ENCODE measurements at regions not wholly inside any gene's neighbourhood (a gene's known extent, or its start where the extent isn't known, plus 50 kb on each side); places are given as distances from the start of the nearest gene placed in this dataset.
"Not testable (repeated sequence)": the region's sequence is repeated elsewhere in the genome, so short reads cannot be mapped to it uniquely, and the experiment has no call there.

- no peak for DNase-seq (ENCODE audit: low read depth)
- H3K4me3 ChIP-seq (ENCODE audit: low read depth, low read length) = no peak overlapping the region
- TF ChIP-seq, protein P1, sequence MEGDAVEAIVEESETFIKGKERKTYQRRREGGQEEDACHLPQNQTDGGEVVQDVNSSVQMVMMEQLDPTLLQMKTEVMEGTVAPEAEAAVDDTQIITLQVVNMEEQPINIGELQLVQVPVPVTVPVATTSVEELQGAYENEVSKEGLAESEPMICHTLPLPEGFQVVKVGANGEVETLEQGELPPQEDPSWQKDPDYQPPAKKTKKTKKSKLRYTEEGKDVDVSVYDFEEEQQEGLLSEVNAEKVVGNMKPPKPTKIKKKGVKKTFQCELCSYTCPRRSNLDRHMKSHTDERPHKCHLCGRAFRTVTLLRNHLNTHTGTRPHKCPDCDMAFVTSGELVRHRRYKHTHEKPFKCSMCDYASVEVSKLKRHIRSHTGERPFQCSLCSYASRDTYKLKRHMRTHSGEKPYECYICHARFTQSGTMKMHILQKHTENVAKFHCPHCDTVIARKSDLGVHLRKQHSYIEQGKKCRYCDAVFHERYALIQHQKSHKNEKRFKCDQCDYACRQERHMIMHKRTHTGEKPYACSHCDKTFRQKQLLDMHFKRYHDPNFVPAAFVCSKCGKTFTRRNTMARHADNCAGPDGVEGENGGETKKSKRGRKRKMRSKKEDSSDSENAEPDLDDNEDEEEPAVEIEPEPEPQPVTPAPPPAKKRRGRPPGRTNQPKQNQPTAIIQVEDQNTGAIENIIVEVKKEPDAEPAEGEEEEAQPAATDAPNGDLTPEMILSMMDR (conservative IDR thresholded peaks at IDR 0.05; ENCODE audit: low read depth, low read length) = no peak
Observed at GRCh38 chr9:102483651-102484050, 511.5 kb upstream of the CYLC2 start.

GRCh38 chr9:102482776-102483175, 512.4 kb upstream of the CYLC2 start:
- DNase-seq (ENCODE audit: low read depth) = no peak
- TF ChIP-seq, protein P1 (conservative IDR thresholded peaks at IDR 0.05; ENCODE audit: low read depth, low read length) = no peak
- no peak overlapping the region for H3K4me3 ChIP-seq (ENCODE audit: low read depth, low read length)

- DNase-seq (ENCODE audit: low read depth) = no peak
- TF ChIP-seq, protein P1 (conservative IDR thresholded peaks at IDR 0.05; ENCODE audit: low read depth, low read length) = no peak
- H3K4me3 ChIP-seq (ENCODE audit: low read depth, low read length) = no peak overlapping the region
Observed at GRCh38 chr9:102479191-102479590, 515.9 kb upstream of the CYLC2 start.

GRCh38 chr9:102474357-102474756, 520.8 kb upstream of the CYLC2 start:
- TF ChIP-seq, protein P1 (conservative IDR thresholded peaks at IDR 0.05; ENCODE audit: low read depth, low read length) = no peak
- DNase-seq (ENCODE audit: low read depth) = no peak
- H3K4me3 ChIP-seq (ENCODE audit: low read depth, low read length) = no peak overlapping the region

DNA sequence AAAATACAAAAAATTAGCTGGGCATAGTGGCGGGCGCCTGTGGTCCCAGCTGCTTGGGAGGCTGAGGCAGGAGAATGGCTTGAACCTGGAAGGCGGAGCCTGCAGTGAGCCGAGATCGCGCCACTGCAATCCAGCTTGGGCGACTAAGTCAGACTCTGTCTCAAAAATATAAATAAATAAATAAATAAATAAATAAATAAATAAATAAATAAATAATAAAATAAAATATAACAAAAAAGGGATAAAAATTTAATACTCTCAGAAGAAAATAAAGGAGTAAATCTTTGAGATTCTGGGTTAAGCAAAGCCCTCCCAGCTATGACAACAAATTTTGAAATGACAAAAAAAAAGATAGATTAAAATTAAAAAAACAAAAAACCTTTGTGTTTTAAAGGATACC, 525.7 kb upstream of the CYLC2 start:
- DNase-seq (ENCODE audit: low read depth); H3K4me3 ChIP-seq (ENCODE audit: low read depth, low read length): not testable (repeated sequence)

DNA sequence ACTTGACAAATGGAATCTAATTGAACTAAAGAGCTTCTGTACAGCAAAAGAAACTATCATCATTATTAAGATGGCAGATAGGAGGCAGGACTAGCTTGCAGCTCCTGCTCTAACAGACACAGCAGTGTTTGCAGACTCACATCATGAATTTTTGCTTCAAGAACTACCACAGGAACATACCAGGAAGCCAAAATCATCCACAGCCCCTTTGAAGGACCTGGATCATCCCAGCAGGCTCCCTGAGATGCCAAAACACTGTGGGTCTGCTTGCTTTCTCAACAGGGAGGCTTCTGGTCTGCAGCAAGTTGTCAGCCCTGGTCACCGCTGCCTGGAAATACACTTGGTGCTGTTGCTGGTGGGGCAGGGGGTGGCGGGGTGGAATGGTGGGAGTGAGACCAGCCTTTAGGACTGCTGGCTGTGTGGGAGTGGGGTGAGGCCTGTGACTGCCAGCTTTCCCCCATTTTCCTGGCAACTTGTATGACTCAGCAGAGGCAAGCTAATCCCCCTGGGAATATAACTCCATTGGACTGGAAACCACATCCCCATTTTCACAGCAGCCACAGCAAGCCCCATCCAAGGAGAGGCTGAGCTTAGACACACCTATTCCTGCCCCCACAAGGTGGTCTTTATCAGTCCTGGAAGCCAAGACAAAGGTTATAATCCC, 533.8 kb upstream of the CYLC2 start:
- TF ChIP-seq, protein P1 (conservative IDR thresholded peaks at IDR 0.05; ENCODE audit: low read depth, low read length) = no peak
- no peak for DNase-seq (ENCODE audit: low read depth)
- H3K4me3 ChIP-seq (ENCODE audit: low read depth, low read length) = no peak overlapping the region

DNA sequence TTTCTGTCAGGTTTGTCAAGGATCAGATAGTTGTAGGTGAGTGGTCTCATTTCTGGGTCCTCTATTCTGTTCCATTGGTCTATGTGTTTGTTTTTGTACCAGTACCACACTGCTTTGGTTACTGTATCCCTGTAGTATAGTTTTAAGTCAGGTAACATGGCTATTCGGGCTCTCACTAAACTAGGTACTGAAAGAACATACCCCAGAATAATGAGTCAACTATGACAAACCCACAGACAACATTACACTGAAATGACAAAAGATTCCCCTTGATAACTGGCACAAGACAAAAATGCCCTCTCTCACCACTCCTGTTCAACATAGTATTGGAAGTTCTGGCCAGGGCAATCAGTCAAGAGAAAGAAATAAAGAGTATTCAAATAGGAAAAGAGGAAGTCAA, 535.3 kb upstream of the CYLC2 start:
- TF ChIP-seq, protein P1 (conservative IDR thresholded peaks at IDR 0.05; ENCODE audit: low read depth, low read length) = no peak
- no peak overlapping the region for H3K4me3 ChIP-seq (ENCODE audit: low read depth, low read length)
- DNase-seq (ENCODE audit: low read depth) = no peak
